Keratinocyte (primary cell): ENCODE measurements at regions not wholly inside any gene's neighbourhood (a gene's known extent, or its start where the extent isn't known, plus 50 kb on each side); places are given as distances from the start of the nearest gene placed in this dataset.

Source experiments
- CTCF ChIP-seq, 3 experiments: IDR thresholded peaks in 1 of 3; conservative IDR thresholded peaks in 1 of 3; optimal IDR thresholded peaks in 1 of 3; 2 replicates in 2 of 3; 3 replicates in 1 of 3; pipeline versions ENCODE3 to v1.5.1; 2011; ENCODE audit warnings: low read length in 3 of 3, mild to moderate bottlenecking in 3 of 3, moderate library complexity in 2 of 3, control low read depth in 1 of 3, inconsistent platforms in 1 of 3; ENCODE audit not compliant: insufficient read depth in 2 of 3; ENCODE audit errors: extremely low read depth in 1 of 3
- EZH2 ChIP-seq: IDR thresholded peaks from one replicate; pipeline ENCODE4 v1.6.1; 2012; ENCODE audit warnings: inconsistent platforms, mild to moderate bottlenecking, low read length, moderate library complexity

- TF ChIP-seq EZH2 (no peak), CTCF (optimal IDR thresholded peaks at IDR 0.05 in 1 of 3, IDR thresholded peaks at IDR 0.05 in 1 of 3, conservative IDR thresholded peaks at IDR 0.05 in 1 of 3; ENCODE audit: extremely low read depth in 1 of 3, insufficient read depth in 2 of 3, low read length in 3 of 3) (no peak)
Measured at GRCh38 chr1:89451011-89451410, 73.6 kb upstream of the LRRC8B start.
